Fibroblast of the conjunctiva (primary cell): ENCODE measurements at regions not wholly inside any gene's neighbourhood (a gene's known extent, or its start where the extent isn't known, plus 50 kb on each side); places are given as distances from the start of the nearest gene placed in this dataset.
"Not testable (repeated sequence)": the region's sequence is repeated elsewhere in the genome, so short reads cannot be mapped to it uniquely, and the experiment has no call there.

ENCODE experiments used
- DNase-seq: peaks from one replicate; pipeline ENCODE4 v3.0.0-alpha.2; 2010; ENCODE audit warnings: low read depth

DNA sequence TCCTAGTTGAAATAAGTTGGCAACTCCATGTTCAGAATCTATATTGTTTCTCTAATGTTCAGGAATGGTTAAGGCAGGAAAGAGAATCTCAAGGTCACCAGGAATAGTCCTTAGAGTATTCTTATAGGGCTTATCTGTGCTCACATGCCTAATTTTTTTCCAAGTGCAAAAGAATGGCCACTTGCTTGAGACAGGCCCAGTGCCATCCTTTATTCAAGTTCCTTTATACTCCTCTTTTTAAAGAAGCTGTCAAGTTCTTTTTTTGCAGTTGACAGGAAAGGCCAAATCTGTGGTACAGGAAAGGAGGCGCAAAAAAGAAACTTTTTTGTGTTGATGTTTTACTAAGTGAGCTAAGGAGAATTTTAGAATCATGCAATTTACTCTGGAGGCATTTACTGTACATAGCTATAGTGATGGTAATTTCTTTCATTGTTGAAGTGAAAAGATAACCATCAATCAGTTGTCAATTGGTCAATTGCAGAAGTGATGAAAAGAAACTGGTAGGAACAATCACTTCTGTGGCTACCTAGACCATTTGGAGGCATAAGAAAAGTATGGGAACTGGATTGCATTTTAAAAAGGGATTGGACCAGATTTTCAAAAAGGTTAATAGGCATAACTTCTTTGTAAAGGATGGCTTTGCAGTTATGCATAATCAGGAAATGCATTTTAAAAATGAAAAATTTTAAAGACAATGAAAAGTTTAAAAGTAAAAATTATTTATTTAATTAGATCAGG is 102.5 kb upstream of the SOX2 start:
- DNase-seq = no peak

DNA sequence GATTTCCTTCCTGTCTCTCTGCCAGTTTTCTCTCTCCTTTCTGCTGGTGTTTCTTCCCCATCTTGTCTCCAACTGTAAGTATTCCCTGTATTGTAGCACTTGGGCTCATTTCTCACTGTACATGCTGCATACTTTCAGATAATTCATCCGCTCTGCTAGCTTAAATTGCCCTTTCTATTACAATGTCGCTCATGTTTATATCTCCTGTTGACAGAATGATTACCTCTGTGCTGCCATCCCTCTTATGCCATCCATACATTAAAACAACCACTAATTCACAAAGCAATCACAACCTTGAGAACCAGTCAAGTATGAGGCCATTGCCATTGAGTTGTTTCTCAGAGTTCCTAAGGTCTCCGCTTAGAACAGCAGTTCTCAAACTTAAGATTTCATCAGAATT is 107.5 kb upstream of the SOX2 start:
- no peak for DNase-seq

DNA sequence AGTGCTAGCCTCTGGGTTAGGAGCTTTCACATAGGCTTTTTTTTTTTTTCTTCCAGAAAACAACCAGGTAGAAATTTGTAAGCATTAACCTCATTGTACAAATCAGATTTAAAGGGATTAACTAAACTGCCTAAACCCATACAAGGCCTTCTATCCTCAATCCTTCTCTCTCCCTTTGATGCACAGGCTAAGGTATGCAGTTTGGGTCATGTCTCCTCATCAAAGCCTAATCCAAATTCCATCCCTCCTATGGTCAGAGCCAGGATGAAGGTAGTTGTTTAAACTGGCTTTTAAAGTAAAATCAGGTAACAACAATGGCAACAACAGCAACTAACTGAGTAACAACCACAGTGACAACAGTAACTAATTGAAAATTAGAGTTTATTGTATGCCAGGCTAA is 115.6 kb upstream of the SOX2 start:
- no peak for DNase-seq

DNA sequence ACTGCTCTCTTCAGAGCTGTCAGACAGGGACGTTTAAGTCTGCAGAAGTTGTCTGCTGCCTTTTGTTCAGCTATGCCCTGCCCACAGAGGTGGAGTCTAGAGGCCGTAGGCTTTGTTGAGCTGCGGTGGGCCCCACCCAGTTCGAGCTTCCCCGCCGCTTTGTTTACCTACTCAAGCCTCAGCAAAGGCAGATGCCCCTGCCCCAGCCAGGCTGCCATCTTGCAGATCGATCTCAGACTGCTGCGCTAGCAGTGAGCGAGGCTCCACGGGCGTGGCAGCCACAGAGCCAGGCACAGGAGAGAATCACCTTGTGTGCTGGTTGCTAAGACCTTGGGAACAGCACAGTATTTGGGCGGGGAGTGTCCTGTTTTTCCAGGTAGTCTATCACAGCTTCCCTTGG is 120.8 kb upstream of the SOX2 start:
- DNase-seq = not testable (repeated sequence)

DNA sequence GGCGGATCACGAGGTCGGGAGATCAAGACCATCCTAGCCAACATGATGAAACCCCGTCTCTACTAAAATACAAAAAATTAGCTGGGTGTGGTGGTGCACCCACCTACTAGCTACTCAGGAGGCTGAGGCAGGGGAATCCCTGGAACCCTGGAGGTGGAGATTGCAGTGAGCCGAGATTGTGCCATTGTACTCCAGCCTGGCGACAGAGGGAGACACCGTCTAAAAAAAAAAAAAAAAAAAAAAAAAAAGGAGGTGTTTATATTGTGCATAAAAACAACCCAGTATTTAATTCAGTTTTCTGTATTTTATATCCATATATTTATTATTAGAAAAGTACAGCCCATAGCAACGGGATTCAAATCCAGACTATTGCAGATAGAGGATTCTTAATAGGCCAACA is 129.1 kb upstream of the SOX2 start:
- DNase-seq = no peak

DNA sequence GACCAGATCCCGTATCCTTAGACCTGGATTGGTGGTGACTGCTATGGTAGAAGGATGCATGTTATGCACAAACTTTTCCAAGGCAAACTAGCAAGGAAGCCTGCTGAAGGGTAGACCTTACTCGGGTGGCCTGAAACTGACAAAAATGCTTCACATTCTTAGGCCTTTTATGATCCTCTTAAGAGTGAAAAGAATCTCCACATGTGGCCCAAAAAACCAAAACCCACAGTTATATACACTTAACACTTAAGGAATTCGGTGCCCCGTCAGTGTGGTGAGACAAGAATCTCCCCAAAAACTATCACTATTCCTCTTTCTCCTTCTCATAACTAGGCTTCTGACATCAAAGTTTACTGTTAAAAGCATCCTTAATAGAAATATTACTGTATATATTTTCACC is 130.1 kb upstream of the SOX2 start:
- no peak for DNase-seq

DNA sequence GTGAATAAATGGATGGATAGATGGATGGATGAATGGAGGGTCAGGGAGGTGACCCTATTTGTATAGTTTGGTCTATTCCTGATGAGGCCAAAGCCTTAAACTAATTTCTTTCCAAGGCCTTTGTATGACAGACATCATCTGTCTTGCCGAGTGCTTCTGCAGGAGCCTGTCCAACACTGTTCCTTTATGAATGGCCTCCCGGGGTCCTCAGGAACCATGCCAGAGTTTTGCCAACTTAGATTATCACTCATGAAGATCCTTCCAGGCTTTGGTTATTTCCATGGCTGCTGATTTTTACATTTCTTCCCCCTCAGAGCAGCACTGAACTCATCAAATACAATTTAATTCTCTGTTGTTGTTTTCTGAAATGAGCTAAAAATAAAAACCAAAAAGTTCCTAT is 133.0 kb upstream of the SOX2 start:
- no peak for DNase-seq

DNA sequence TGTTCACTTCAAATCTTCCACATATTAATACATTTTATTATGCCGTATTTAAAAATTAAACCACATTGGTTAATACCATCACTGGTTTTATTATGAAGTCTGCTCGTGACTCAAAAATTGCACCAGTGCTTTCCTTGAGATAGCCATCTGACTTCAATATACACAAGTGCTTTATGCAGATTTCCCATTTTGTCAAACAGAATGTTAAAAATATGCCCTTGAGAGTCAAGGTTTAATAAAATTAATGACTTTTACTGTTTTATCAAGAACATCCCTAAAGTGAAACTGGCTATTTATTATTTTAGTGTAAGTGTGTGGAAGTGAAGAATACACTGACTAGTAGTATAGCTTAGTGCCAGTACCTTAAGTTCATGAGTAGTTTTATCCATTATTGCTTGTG is 139.3 kb upstream of the SOX2 start:
- DNase-seq = no peak

DNA sequence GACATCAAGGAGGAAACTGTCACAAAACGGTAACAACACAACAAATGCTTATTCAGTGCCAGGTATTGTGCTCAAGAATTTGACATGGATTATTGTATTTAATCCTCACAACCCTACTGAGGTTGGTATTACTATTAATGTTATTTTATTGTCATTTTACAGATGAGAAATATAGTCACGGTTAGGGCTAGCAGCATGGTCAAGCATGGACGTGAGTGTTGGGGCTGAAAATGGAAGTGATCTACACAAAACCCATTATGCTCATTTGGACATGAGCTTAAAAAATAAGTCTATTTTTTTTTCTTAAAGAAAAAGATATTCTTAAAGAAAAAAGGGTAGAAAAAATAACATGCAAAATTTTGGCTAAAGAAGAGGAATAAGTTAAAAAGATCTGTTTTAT is 141.3 kb upstream of the SOX2 start:
- no peak for DNase-seq

DNA sequence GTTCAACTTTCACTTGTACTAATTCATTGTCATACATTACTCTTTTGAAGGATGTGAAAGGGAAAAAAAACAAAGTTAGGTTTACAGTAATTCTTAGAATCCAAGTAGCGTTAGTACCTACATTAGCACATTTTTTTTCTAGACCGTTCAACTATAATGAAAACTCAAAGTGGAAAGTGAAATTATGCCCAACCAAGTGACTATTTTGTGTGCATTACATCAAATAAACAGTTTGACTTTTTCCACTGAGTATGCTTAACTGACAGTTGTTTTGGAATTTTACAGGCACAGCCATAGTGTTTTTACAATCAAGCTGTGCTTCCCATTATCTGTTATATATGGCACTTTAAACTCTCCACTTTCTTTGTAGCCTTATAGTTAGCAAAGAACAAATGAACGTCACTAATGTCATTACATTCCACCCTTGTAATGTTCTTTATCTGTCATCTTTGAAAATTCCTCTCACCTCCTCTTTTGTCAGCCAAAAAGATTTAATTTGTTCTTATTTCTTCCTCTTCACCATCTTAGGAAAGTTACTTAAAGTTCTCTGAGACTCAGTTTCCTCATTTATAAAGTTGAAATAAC is 142.3 kb upstream of the SOX2 start:
- no peak for DNase-seq

DNA sequence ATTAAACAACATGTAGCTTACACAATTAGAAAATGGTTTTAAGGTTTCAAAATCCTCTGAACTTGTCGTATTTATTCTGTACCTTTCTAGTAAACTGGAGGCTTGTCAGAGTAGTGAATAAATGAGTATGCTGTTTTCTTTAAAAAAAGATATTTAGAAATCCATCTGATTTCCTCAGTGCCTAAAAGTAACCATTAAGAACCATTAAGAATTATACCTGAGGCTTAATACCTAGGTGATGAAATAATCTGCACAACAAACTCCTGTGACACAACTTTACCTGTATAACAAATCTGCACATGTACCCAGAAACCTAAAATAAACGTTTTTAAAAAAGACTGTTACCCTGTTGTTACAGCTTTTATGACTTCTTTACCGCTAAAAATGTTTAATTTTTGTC is 143.0 kb upstream of the SOX2 start:
- no peak for DNase-seq

DNA sequence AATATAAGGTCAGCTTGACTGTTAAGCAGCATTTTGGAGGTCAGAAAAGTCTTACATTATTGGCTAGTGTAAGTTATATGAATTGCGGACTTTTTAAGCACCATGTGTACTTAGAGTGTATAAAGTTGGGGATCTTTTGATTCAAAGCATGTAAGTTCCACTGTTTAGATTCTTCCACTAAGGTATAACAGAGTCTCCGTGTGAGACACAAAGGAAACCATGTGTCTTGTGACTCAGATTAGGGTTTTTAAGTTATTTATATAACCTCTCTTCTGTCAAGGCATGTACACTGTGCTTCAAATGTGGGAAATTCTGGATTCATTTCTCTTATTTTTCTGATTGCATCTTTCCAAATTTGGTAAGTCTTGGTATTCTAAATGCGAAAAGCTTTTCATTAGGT is 143.5 kb upstream of the SOX2 start:
- DNase-seq = no peak

DNA sequence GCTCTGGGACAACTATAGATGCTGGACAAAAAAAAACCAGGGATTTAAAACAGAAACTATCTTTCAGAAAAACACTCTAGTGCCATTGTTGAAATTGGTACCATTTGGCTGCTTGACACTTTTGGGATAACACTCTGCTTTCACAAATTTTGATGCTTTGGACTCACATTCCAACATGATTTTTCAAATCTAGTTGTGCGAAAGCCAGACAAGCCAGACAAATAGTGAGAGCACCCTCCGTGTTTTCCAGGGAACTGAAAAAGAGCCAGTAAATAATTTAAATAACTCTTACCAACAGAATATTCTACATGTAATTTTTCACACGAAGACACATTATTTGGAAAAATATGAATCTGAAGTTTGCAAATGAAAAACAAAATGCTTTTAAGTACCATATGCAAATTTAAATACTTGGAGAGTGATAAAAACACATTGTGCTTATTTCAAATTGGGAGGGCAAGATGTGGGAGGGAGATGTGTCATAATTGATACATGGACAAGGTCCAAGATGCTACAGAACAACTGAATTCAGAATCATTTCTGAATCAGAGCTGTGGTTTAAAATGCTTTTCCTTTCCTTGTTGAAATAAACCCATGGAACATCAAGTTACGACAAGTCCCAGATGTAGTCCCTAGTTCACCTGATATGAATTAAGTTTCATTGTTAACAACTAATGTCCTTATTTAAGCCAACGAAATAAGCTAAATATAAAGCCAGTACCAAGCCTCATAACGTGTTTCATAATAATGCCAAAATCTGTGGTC is 144.2 kb upstream of the SOX2 start:
- DNase-seq = no peak

DNA sequence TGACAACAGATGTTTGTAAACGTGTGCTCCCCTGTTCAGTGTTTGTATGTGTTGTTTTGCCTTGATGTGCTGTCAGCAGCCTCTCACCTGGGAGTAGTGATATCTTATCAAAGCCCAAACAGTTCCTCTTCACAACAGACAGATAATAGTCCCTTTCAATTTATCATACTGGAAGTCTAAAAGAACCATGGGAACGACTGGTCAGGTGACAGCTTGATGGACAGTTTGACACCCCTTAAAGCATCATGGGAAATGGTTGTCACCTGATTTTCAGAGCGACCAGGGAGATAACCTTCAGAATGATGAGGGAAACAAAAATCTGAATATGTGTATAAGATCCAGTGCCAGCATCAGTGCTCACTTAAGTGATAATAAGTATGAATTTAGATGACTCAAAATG is 146.3 kb upstream of the SOX2 start:
- no peak for DNase-seq

DNA sequence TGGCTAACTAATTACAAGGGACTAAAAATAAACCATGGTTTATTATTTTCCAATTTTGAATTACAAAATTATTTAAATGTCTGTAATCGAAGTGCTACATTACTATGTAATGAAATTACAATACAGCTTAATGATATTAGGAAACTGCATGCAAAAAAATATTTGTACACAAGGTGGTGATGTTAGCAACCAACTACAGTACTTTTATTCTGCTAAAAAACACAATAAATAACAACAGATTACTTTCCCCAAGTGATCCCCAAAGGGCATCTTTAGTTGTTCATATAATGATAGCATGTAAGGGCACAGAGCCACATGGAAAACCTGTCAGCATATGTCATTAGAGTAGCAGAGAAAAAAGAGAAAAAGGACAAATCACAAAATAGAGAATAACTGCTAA is 147.5 kb upstream of the SOX2 start:
- DNase-seq = no peak

DNA sequence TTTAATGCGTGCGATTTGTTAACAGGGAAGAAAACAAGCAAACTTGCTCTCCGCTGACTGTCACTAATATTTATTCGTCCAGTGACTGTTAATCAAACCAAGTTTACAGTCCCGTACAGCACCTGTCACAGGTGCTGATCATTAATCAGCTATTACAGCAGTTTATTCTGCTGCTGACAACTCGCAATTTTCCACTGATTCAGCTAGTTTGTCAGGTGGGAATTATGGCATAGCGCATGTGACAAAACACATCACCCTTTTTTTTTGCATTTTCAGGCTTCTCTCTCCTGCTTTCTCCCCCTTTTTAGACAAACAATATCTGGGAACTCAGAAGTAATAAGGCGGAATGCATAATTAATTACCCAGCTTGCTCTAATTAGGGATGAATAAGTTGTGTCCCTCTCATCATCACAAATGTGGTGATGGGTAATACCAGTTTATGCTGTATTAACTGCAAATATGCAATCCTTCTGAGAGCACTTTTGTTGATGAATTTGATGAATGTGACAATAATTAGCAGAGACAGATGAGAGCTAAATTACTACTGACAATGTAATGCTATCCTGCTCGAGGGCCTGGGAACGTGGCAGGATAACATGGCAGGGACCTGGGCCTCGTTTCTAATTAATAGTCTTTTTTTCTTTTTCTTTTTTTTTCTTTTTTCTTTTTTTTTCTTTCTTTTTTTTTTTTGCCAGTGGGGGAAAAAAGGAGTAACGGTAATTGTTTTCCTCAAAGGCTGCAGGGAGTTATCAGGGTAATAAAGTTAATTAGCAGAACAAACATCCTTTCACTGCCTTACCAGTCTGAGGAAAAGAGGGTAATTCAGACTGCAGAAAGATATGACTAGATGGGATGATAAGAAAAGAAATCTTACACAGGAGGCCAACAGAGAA is 150.3 kb upstream of the SOX2 start:
- DNase-seq = no peak

DNA sequence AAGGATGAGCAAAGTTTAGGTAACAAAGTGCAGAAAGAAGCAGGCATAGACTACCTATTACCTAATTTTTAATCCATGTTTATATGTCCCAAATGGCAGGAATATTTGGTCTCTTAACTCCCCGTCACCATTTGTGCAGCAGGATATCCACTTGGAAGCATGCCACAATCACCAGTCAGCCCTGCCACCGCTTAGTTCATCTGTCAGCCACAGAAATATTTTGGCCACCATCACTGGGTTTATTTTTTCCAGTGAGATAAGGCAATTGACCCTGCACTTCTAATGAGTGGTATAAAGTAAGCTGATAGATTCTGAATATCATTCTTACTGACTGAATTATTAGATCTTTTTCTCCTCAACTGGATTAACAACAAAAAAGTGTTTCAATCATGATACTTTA is 152.9 kb upstream of the SOX2 start:
- no peak for DNase-seq

DNA sequence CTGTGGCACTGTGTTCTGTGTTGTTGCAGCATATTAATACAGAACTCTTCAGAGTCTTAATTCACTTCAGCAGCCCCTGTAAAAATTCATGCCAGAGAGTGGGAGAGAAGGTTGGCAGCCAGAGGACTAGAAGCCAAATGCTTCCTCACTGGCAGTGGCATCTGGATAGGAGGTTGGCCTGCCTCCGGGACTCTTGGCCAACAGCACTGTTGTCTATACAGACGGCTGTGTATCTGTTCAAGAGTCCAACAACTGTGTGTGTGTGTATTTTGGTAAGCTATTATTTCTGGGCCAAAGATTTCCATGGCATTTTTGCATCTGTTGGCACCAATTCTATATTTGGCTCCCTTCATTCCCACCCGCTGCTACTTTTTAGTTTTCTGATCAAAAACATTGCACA is 156.0 kb upstream of the SOX2 start:
- no peak for DNase-seq

DNA sequence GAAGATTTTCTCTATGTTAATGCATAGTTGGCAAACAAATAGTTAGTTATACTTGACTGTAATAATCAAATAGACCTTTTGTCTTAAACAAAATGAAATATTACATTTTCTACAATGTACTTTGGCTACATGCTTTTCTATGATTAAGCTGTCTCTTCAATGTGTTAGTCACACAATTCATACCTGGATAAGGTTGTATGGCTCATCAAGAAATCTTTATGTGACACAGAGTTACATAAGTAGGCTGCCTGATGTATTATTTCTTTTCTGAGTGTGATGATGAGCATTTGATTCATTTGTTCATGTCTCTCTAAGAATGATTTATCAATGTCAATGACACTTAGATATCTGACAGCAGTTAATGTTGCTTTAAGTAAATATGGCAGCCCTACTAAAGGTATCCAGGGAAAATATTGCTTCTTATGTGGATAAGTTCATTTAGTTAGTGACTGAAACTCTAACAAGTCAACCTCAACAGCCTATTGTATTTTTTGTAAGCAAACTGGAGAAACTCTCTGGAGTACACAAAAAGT is 157.4 kb upstream of the SOX2 start:
- DNase-seq = no peak

DNA sequence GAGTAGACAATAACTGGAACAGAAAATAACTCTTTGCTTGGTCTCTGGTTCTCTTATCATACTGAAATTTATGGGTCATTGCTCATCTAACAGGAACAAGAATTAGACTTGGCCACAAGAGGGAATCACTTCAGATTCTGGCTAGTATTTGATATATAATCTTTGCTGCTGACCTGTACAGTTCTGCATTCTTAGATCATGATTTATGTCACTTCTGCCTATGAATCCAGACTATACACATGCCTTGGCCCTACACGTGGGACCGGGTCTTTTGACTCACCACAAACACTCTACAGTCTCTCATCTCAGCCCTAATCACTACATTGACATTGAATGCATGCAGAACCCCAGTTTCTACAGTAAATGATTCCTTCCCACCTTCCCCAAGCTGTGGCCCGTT is 162.5 kb upstream of the SOX2 start:
- no peak for DNase-seq

DNA sequence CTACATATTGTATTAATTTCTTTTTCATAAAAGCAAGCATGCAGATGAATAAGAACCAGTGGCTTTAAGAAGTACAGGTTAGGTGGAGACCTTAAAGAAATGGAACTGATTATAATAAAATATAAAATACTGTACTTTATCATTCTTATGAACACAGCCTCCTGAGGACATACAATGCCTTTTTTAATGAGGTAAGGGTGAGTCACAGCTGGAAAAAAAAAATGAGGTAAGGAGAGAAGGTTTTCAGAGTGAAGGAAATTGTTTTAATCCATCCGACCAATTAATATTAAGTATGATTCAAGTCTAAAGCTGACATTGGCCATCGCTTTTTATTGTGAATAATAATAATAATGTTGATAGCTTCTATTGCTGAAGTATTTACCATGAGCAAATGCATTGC is 170.3 kb upstream of the SOX2 start:
- no peak for DNase-seq

DNA sequence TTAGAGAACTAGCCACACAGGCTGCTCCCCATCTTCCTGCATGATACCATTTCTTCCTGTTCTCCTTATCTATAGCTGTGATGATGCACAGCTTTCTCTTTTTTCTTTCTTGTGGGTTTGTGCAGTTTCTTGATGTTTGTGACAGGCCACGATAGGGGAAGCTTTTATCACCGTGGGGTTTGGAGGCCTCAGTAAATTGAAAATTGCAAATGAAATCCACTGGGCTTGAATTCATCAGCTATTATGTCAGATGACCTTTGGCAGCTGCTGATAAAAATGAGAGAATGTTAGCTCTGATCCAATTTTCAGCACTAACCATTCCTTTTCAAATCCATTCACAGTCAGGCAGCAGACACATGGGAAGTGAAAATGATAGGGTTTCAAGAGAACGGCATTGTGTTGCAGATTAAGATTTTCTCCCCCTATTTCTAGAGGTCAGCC is 176.9 kb upstream of the SOX2 start:
- DNase-seq = no peak
